GM19467 (cell line): ENCODE measurements at regions not wholly inside any gene's neighbourhood (a gene's known extent, or its start where the extent isn't known, plus 50 kb on each side); places are given as distances from the start of the nearest gene placed in this dataset.
A peak's percentile ranks its signal among the peaks of the same experiment; 100 is the strongest.
"Not testable (repeated sequence)": the region's sequence is repeated elsewhere in the genome, so short reads cannot be mapped to it uniquely, and the experiment has no call there.

Source experiments
- ATAC-seq: cut with Tn5 transposase; IDR thresholded peaks from one replicate; pipeline ENCODE4 v1.9.1; 2021; ENCODE audit warnings: mild to moderate bottlenecking, moderate library complexity; ENCODE audit not compliant: unreplicated experiment

DNA sequence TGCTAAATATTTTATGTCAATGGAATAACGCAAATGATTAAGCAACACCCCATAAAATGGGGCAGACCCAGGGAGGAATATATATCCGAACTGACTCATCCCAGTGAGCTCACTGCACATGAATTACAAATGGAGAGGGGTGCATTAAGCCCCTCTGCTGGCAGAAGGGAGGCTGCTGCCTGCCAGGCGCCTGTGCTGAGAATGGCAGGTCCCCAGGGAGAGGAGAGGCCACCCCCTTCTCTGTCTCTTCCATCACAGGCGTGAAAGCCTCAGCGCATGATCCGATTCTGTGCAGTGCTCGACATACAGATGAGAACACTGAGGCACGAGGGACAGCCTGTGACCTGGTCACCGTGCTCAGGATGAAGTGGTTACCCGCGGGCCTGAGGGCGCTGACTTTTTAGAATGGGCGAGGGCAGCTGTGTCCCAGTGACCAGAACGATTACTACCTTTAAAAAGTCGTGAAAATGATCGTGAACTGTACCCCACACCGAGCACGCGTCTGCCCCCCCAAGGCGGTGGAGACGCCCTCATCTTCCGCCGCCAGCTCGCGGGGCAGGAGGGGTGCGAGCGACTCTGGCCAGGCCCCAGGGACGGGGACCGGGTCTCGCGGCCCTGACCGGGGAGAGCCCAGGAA lies 229.7 kb upstream of the FRG2C start:
- ATAC-seq, result not testable (repeated sequence)

DNA sequence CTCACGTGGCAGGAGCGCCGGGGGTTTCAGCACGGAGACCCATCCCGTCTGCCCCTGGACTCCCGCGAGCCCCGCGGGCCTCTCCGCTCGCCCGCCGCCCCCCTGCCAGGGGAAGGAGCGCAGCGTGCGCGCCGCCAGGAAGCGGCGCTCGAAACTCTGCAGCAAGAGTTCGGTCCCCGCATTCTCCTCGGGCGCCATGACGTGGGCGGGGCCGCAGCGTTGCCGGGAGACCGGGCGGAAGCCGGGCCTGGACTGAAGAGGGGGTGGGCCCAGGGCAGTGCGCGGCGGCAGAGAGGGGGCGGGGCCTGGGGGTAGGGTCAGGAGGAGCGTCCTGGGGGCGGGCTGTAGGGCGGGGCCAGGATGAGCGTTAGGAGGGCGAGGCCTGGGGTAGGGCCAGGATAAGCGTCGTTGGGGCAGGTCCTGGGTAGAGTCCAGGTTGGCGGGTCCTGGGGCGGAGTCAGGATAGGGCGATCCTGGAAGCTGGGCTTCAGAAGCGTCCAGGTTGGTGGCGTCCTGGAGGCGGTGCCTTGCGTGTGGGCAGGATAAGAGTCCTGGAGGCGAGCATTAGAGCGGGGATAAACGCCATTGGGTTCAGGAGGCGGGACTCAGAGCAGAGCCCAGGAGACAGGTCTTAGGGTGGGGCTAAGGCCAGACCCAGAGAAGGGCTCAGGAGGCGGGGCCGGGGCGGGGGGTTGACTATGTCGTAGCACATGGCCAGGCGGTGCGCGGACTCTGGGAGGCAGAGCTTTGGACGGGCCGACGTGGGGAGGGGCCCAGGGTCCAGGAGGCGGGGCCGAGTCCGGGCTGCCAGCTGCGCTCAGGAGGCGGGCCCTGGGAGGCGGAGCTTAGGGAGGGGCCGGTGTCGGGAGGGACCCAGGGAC lies 229.0 kb upstream of the FRG2C start:
- peak; percentile 100 for ATAC-seq

GRCh38 chr3:75435794-75436400 lies 228.2 kb upstream of the FRG2C start:
- not testable (repeated sequence) for ATAC-seq

- not testable (repeated sequence) for ATAC-seq
These were observed 223.1 kb upstream of the FRG2C start for GRCh38 chr3:75440986-75441385.

DNA sequence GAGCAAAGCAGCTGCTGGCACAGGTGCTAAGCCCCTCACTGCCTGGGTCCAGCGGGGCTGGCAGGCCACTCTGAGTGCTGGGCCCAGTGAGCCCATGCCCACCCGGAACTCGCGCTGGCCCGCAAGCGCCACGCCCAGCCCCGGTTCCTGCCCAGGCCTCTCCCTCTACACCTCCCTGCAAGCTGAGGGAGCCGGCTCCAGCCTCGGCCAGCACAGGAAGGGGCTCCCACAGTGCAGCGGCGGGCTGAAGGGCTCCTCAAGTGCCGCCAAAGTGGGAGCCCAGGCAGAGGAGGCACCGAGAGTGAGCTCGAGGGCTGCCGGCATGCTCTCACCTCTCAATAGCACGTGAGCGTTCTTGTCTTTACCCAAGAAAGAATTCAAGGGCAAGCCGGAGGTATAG lies 219.5 kb upstream of the FRG2C start:
- not testable (repeated sequence) for ATAC-seq

DNA sequence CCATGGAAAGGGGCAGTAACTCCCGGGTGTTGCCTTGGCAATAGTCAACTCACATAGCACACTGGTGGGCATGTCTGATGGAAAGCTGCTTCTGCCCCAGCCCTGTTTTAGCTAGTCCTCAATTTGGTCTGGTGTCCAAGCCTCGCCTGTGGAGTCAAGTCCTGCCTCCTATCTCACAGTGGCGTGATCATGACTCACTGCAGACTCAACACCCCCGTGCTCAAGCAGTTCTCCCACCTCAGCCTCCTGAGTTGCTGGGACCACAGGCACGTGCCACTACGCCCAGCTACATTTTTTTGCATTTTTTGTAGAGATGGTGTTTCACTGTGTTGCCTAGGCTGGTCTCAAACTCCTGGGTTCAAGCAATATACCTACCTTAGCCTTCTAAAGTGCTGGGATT lies 218.9 kb upstream of the FRG2C start:
- ATAC-seq, result not testable (repeated sequence)

GRCh38 chr3:75446948-75447347 lies 217.2 kb upstream of the FRG2C start:
- ATAC-seq, result not testable (repeated sequence)

DNA sequence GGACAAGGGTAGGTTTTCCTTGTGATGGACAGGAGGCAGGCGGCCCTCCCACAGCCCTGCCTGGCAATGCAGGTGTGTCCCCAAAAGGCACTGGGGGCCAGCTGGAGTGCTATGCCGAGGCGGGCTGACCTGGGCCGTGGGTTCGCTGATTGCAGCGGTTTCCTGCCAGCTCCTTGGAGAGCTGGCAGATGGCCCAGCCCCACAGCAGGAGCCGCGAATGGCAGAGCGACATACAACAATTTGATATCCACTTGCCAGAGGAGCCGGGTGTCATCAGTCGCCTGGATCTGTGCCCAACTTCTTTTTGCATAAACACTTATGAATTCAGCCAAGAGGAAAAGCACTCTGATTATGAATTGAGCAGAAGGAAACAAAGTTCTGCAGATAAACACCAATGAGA lies 210.8 kb upstream of the FRG2C start:
- not testable (repeated sequence) for ATAC-seq

DNA sequence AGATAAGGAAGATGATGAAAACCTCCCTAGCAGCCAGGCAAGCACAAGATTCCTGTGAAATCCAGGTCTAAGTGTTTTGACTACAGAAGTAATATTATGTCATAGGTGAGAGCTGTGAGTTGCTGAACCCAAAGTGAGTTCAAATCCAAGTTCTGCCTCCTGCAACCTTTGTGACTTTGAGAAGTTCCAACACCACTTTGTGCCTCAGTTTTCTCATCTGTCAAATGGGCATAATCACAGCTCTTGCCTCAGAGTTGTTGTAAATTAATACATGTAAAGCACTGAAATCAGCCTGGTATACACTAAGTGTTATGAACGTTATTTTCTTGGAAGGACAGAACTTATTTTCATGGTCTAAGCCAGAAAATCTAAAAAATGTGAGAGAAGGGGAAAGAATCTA lies 210.3 kb upstream of the FRG2C start:
- ATAC-seq, result not testable (repeated sequence)

DNA sequence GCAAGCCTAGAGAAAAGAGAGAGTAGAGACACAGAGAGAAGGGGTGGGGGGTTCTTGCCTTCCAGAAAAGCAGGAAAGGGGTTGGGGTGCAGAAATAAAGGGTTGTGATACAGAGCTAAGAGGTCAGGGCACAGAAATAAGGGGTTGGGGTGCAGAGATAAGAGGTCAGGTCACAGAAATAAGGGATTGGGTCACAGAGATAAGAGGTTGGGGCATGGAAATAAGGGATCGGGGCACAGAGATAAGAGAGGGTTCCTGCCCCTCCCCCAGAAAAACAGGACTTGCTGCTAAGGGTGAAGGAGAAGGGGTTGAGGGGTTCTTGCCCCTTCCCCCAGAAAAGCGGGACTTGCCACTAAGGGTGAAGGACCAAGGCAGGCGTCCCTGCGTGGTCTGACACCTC lies 189.6 kb upstream of the FRG2C start:
- not testable (repeated sequence) for ATAC-seq

GRCh38 chr3:75496600-75496999 lies 167.5 kb upstream of the FRG2C start:
- ATAC-seq, result not testable (repeated sequence)

GRCh38 chr3:75500357-75500756 lies 163.8 kb upstream of the FRG2C start:
- ATAC-seq, result not testable (repeated sequence)

- not testable (repeated sequence) for ATAC-seq
These were observed 162.0 kb upstream of the FRG2C start for GRCh38 chr3:75502171-75502570.

GRCh38 chr3:75502769-75503756 lies 161.1 kb upstream of the FRG2C start:
- not testable (repeated sequence) for ATAC-seq

DNA sequence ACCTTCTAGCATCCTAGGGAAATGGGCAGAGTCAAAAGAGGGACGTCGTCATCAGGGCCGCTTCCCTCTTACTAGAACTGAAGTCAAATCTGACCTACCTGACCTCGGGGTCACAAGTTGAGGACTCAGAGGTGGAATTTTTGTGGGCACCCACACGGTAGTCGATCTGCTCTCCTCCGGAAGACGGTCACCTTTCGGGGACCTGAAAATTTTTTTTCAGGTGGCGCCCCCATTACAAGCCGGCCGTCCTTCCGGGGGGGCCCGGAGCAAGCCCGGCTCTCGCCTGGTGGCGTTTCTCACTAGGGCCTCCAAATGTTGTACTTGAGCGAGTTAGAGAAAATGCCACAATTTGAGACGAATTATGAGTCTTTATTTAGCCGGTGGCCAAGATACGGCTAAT lies 157.5 kb upstream of the FRG2C start:
- ATAC-seq, result no peak

- not testable (repeated sequence) for ATAC-seq
These were observed 156.2 kb upstream of the FRG2C start for GRCh38 chr3:75507956-75508355.

- ATAC-seq, result not testable (repeated sequence)
These were observed 136.5 kb upstream of the FRG2C start for GRCh38 chr3:75527657-75528056.

GRCh38 chr3:75552095-75552494 lies 112.0 kb upstream of the FRG2C start:
- ATAC-seq, result not testable (repeated sequence)

GRCh38 chr3:75564427-75564826 lies 99.7 kb upstream of the FRG2C start:
- ATAC-seq, result not testable (repeated sequence)

- not testable (repeated sequence) for ATAC-seq
These were observed 91.8 kb upstream of the FRG2C start for GRCh38 chr3:75572303-75572702.
